Body of pancreas (tissue), 4 donors: ENCODE measurements at regions not wholly inside any gene's neighbourhood (a gene's known extent, or its start where the extent isn't known, plus 50 kb on each side); places are given as distances from the start of the nearest gene placed in this dataset.

Experiments
- CTCF ChIP-seq, 7 experiments: fragments of 450-650 bp in 4 of 7; fragments of 200-600 bp in 3 of 7; sonication (generic) in 3 of 7; IDR thresholded peaks; one replicate each; pipeline ENCODE4 v1.5.1; 2016 to 2019; ENCODE audit warnings: antibody characterized with exemption in 7 of 7
- POLR2A ChIP-seq, 3 donors: fragments of 450-650 bp; IDR thresholded peaks; one replicate each; pipeline ENCODE4 v1.6.1; 2016; ENCODE audit warnings: antibody characterized with exemption in 3 of 3, mild to moderate bottlenecking in 2 of 3

- TF ChIP-seq CTCF (IDR thresholded peaks at IDR 0.05) (no peak), POLR2A (IDR thresholded peaks at IDR 0.05) (no peak)
Measured at GRCh38 chr12:24278832-24279231, 329.4 kb upstream of the SOX5 start.
